Astrocyte (in vitro differentiated cells and primary cell): ENCODE measurements at regions not wholly inside any gene's neighbourhood (a gene's known extent, or its start where the extent isn't known, plus 50 kb on each side); places are given as distances from the start of the nearest gene placed in this dataset.

Source experiments
- DNase-seq: peaks from one replicate; pipeline ENCODE4 v3.0.0-alpha.2; 2010; ENCODE audit warnings: low read depth
- FAIRE-seq: peaks from 2 replicates; lab custom pipeline; 2011; peaks lifted over from hg19 to GRCh38; lab: Jason Lieb, UNC
- H2AFZ ChIP-seq: 2 replicates; pipeline ENCODE4 v1.6.0; 2012; ENCODE audit warnings: low read depth, low read length, inconsistent platforms
- H3K27ac ChIP-seq: 2 replicates; pipeline ENCODE4 v1.5.1; 2011; ENCODE audit warnings: low read depth, low read length, inconsistent platforms
- H3K27me3 ChIP-seq: 2 replicates; pipeline ENCODE4 v1.6.0; 2011; ENCODE audit warnings: low read length, inconsistent platforms; ENCODE audit not compliant: insufficient read depth
- H3K36me3 ChIP-seq: 2 replicates; pipeline ENCODE4 v1.5.1; 2011; ENCODE audit warnings: low read length, inconsistent platforms; ENCODE audit not compliant: insufficient read depth
- H3K4me1 ChIP-seq: 2 replicates; pipeline ENCODE4 v1.5.1; 2011; ENCODE audit warnings: low read length, inconsistent platforms; ENCODE audit not compliant: insufficient read depth
- H3K4me2 ChIP-seq: 2 replicates; pipeline ENCODE4 v1.6.0; 2012; ENCODE audit warnings: low read length, inconsistent platforms
- H3K4me3 ChIP-seq: 2 replicates; pipeline ENCODE4 v1.5.1; 2011; ENCODE audit warnings: low read depth, mild to moderate bottlenecking, low read length, inconsistent platforms; ENCODE audit not compliant: insufficient read depth
- H3K79me2 ChIP-seq: 2 replicates; pipeline ENCODE4 v1.6.0; 2012; ENCODE audit warnings: mild to moderate bottlenecking, low read length, inconsistent platforms; ENCODE audit not compliant: insufficient read depth
- H3K9ac ChIP-seq: 2 replicates; pipeline ENCODE4 v1.6.0; 2012; ENCODE audit warnings: mild to moderate bottlenecking, low read length, inconsistent platforms
- H3K9me3 ChIP-seq: 2 replicates; pipeline ENCODE4 v1.5.1; 2012; ENCODE audit warnings: low read depth, mild to moderate bottlenecking, low read length, inconsistent platforms; ENCODE audit not compliant: insufficient read depth
- H4K20me1 ChIP-seq: 2 replicates; pipeline ENCODE4 v1.6.0; 2012; ENCODE audit warnings: low read length, inconsistent platforms; ENCODE audit not compliant: insufficient read depth
- H3K27ac Mint-ChIP-seq: one replicate; pipeline ENCODE4 v1.8.0; 2021; ENCODE audit warnings: mild to moderate bottlenecking, mixed read lengths; ENCODE audit not compliant: unreplicated experiment
- H3K27me3 Mint-ChIP-seq: one replicate; pipeline ENCODE4 v1.8.0; 2021; ENCODE audit warnings: low read depth, mixed read lengths; ENCODE audit not compliant: unreplicated experiment
- H3K36me3 Mint-ChIP-seq: one replicate; pipeline ENCODE4 v1.8.0; 2021; ENCODE audit warnings: low read depth, mixed read lengths; ENCODE audit not compliant: unreplicated experiment
- H3K4me1 Mint-ChIP-seq: one replicate; pipeline ENCODE4 v1.8.0; 2021; ENCODE audit warnings: low read depth, mixed read lengths; ENCODE audit not compliant: unreplicated experiment
- H3K4me3 Mint-ChIP-seq: one replicate; pipeline ENCODE4 v1.8.0; 2021; ENCODE audit warnings: mild to moderate bottlenecking, moderate library complexity, mixed read lengths; ENCODE audit not compliant: unreplicated experiment
- H3K9me3 Mint-ChIP-seq: one replicate; pipeline ENCODE4 v1.8.0; 2021; ENCODE audit warnings: mild to moderate bottlenecking, mixed read lengths; ENCODE audit not compliant: unreplicated experiment
- CTCF ChIP-seq: IDR thresholded peaks from 2 replicates; pipeline ENCODE4 v1.5.1; 2011; ENCODE audit warnings: low read depth, mild to moderate bottlenecking, inconsistent platforms, low read length, moderate library complexity; ENCODE audit not compliant: insufficient read depth
- EZH2 ChIP-seq: IDR thresholded peaks from 2 replicates; pipeline ENCODE4 v1.6.1; 2012; ENCODE audit warnings: mild to moderate bottlenecking, low read length, inconsistent platforms; ENCODE audit not compliant: insufficient read depth

GRCh38 chr4:188826393-188826792 lies 687.2 kb downstream of the TRIML1 start:
- DNase-seq (no peak), FAIRE-seq (no peak)
- Histone ChIP-seq H3K4me3 (no peak overlapping the region), H4K20me1 (no peaks in the 10 kb centered on the region), H3K9ac (no peak overlapping the region), H3K4me2 (no peak overlapping the region), H3K27me3 (no peaks in the 10 kb centered on the region), H3K4me1 (no peaks in the 10 kb centered on the region), H3K27ac (no peak overlapping the region), H3K79me2 (no peaks in the 10 kb centered on the region), H3K36me3 (no peaks in the 10 kb centered on the region), H2AFZ (no peak overlapping the region), H3K9me3 (peaks cover 7% of the 10 kb centered on the region)
- Mint-ChIP-seq H3K9me3 (no peaks in the 10 kb centered on the region), H3K27me3 (no peaks in the 10 kb centered on the region), H3K36me3 (no peaks in the 10 kb centered on the region), H3K4me3 (no peak overlapping the region), H3K4me1 (no peaks in the 10 kb centered on the region), H3K27ac (no peak overlapping the region)
- TF ChIP-seq CTCF (no peak), EZH2 (no peak)

- H3K9me3 Mint-ChIP-seq = no peaks in the 10 kb centered on the region
- TF ChIP-seq EZH2 (no peak), CTCF (no peak)
- no peak for DNase-seq
- no peak overlapping the region for H3K4me3 Mint-ChIP-seq
- H3K9me3 ChIP-seq = no peaks in the 10 kb centered on the region
- FAIRE-seq = no peak
- no peaks in the 10 kb centered on the region for H3K36me3 Mint-ChIP-seq
- no peaks in the 10 kb centered on the region for H3K36me3 ChIP-seq
- H3K9ac ChIP-seq = no peak overlapping the region
- no peaks in the 10 kb centered on the region for H3K4me1 Mint-ChIP-seq
- H3K27ac Mint-ChIP-seq = no peak overlapping the region
- no peak overlapping the region for H3K4me2 ChIP-seq
- H4K20me1 ChIP-seq = no peaks in the 10 kb centered on the region
- no peaks in the 10 kb centered on the region for H3K27me3 ChIP-seq
- H3K27me3 Mint-ChIP-seq = no peaks in the 10 kb centered on the region
- no peaks in the 10 kb centered on the region for H3K4me1 ChIP-seq
- no peak overlapping the region for H3K27ac ChIP-seq
- no peak overlapping the region for H3K4me3 ChIP-seq
- H2AFZ ChIP-seq = no peak overlapping the region
- H3K79me2 ChIP-seq = no peaks in the 10 kb centered on the region
Observed at GRCh38 chr4:188839704-188840103, 700.5 kb downstream of the TRIML1 start.

GRCh38 chr4:188841523-188841922 lies 702.3 kb downstream of the TRIML1 start:
- H3K4me3 Mint-ChIP-seq = no peak overlapping the region

More at GRCh38 chr4:188841523-188841922, 702.3 kb downstream of the TRIML1 start:
- DNase-seq = no peak
- no peaks in the 10 kb centered on the region for H3K36me3 Mint-ChIP-seq
- Histone ChIP-seq H3K9ac (no peak overlapping the region), H3K27ac (no peak overlapping the region), H3K4me1 (no peaks in the 10 kb centered on the region), H4K20me1 (no peaks in the 10 kb centered on the region), H2AFZ (no peak overlapping the region), H3K36me3 (no peaks in the 10 kb centered on the region), H3K9me3 (no peaks in the 10 kb centered on the region), H3K4me3 (no peak overlapping the region), H3K4me2 (no peak overlapping the region), H3K79me2 (no peaks in the 10 kb centered on the region), H3K27me3 (no peaks in the 10 kb centered on the region)
- H3K4me1 Mint-ChIP-seq = no peaks in the 10 kb centered on the region
- TF ChIP-seq CTCF (no peak), EZH2 (no peak)
- H3K27ac Mint-ChIP-seq = no peak overlapping the region
- H3K9me3 Mint-ChIP-seq = no peaks in the 10 kb centered on the region
- FAIRE-seq = no peak
- no peaks in the 10 kb centered on the region for H3K27me3 Mint-ChIP-seq
